GM12878 (cell line): ENCODE measurements at regions not wholly inside any gene's neighbourhood (a gene's known extent, or its start where the extent isn't known, plus 50 kb on each side); places are given as distances from the start of the nearest gene placed in this dataset.

Experiments used
- ATAC-seq: fragments of 200-7000 bp; cut with Tn5 transposase; 3 replicates; pipeline ENCODE4 v1.9.1; 2020; ENCODE audit warnings: mild to moderate bottlenecking, moderate library complexity
- BruUV-seq: library from RNA; stranded (reverse); fragments of 400-500 nt; replicated peaks from 2 replicates; lab custom pipeline; 2021; lab: Mats Ljungman, UMichigan
- CTCF ChIA-PET: fragments of 300-600 bp; sonication (Branson Sonifier 250); formaldehyde crosslinking; extraction: SDS; loops from one replicate; lab custom pipeline; 2021; ENCODE audit warnings: inconsistent platforms; lab: Yijun Ruan, JAX
- POLR2A ChIA-PET: fragments of 350-600 bp; formaldehyde crosslinking; extraction: SDS; loops from one replicate; lab custom pipeline; 2021; ENCODE audit warnings: inconsistent platforms; lab: Charles Lee
- RAD21 ChIA-PET: fragments of 300-600 bp; sonication (Branson Sonifier 250); formaldehyde crosslinking; loops from one replicate; lab custom pipeline; 2023; ENCODE audit warnings: antibody characterized with exemption; ENCODE audit not compliant: unreplicated experiment; lab: Charles Lee
- SMC1A ChIA-PET: fragments of 300-600 bp; sonication (Branson Sonifier 250); formaldehyde crosslinking; loops from one replicate; lab custom pipeline; 2023; ENCODE audit not compliant: unreplicated experiment, uncharacterized antibody; lab: Charles Lee
- DNase-seq: peaks from one replicate; pipeline ENCODE4 v3.0.0-alpha.2; 2011; ENCODE audit warnings: low read depth, low spot score
- FAIRE-seq: peaks from 3 replicates; lab custom pipeline; 2011; peaks lifted over from hg19 to GRCh38; lab: Jason Lieb, UNC
- H2AFZ ChIP-seq: 2 replicates; pipeline ENCODE4 v1.6.0; 2011; ENCODE audit warnings: low read depth, low read length, control low read depth; ENCODE audit not compliant: control insufficient read depth
- H3K27ac ChIP-seq: 2 replicates; pipeline ENCODE4 v1.5.1; 2011; ENCODE audit warnings: control low read depth; ENCODE audit not compliant: control insufficient read depth, insufficient read depth
- H3K27me3 ChIP-seq, 2 experiments: replicated peaks in 1 of 2; 2 replicates each; pipeline versions ENCODE4 v1.6.0 to v1.6.1; 2011; ENCODE audit warnings: low read length in 1 of 2; ENCODE audit not compliant: control insufficient read depth in 2 of 2, insufficient read depth in 2 of 2
- H3K36me3 ChIP-seq, 2 experiments: 2 replicates each; pipeline ENCODE4 v1.5.1; 2011; ENCODE audit warnings: low read length in 1 of 2; ENCODE audit not compliant: control insufficient read depth in 2 of 2, insufficient read depth in 2 of 2
- H3K4me1 ChIP-seq: 2 replicates; pipeline ENCODE4 v1.6.1; 2011; ENCODE audit warnings: mild to moderate bottlenecking, low read length, moderate library complexity, mixed read lengths; ENCODE audit not compliant: control insufficient read depth, insufficient read depth
- H3K4me2 ChIP-seq: 2 replicates; pipeline ENCODE4 v1.6.0; 2011; ENCODE audit warnings: control low read depth; ENCODE audit not compliant: control insufficient read depth, insufficient read depth
- H3K4me3 ChIP-seq: fragments of 200-600 bp; sonication (generic); 2 replicates; pipeline ENCODE4 v1.5.1; 2016
- H3K79me2 ChIP-seq: 2 replicates; pipeline ENCODE4 v1.6.0; 2011; ENCODE audit warnings: low read length; ENCODE audit not compliant: control insufficient read depth, insufficient read depth
- H3K9ac ChIP-seq: 2 replicates; pipeline ENCODE4 v1.8.0; 2011; ENCODE audit warnings: low read length, control low read depth, mixed read lengths; ENCODE audit not compliant: control insufficient read depth, insufficient read depth
- H3K9me3 ChIP-seq: replicated peaks from 3 replicates; pipeline ENCODE4 v1.5.1; 2011; ENCODE audit warnings: mild to moderate bottlenecking, low read length; ENCODE audit not compliant: control insufficient read depth, insufficient read depth
- H4K20me1 ChIP-seq: 2 replicates; pipeline ENCODE4 v1.6.0; 2011; ENCODE audit not compliant: control insufficient read depth, insufficient read depth
- BCL11A ChIP-seq: IDR thresholded peaks from 2 replicates; pipeline ENCODE4 v1.6.1; 2011; ENCODE audit warnings: low read depth, low read length
- BMI1 ChIP-seq: fragments of 450-650 bp; IDR thresholded peaks from 2 replicates; pipeline ENCODE4 v1.6.1; 2016; ENCODE audit warnings: mild to moderate bottlenecking, moderate library complexity, borderline replicate concordance
- CBX5 ChIP-seq: sonication (generic); IDR thresholded peaks from 2 replicates; pipeline ENCODE4 v1.6.1; 2016; ENCODE audit warnings: low read depth, moderate library complexity, mild to moderate bottlenecking, inconsistent platforms
- EED ChIP-seq: sonication (generic); IDR thresholded peaks from 2 replicates; pipeline ENCODE4 v1.6.1; 2016; ENCODE audit warnings: antibody characterized with exemption, low read depth
- NKRF ChIP-seq: fragments of 450-650 bp; conservative IDR thresholded peaks from 2 replicates; pipeline ENCODE4 v1.6.1; 2017; ENCODE audit warnings: mild to moderate bottlenecking, moderate library complexity
- NR2C2 ChIP-seq: IDR thresholded peaks from 2 replicates; pipeline ENCODE4 v1.6.1; 2011; ENCODE audit warnings: borderline replicate concordance, low read depth; ENCODE audit not compliant: control insufficient read depth, insufficient read length
- NR2F1 ChIP-seq: fragments of 450-650 bp; conservative IDR thresholded peaks from 2 replicates; pipeline ENCODE4 v1.6.1; 2017; ENCODE audit warnings: mild to moderate bottlenecking
- TAF1 ChIP-seq: IDR thresholded peaks from 2 replicates; pipeline ENCODE4 v1.6.1; 2011; ENCODE audit warnings: mild to moderate bottlenecking, low read depth, low read length, borderline replicate concordance
- USF2 ChIP-seq: IDR thresholded peaks from 2 replicates; pipeline ENCODE4 v1.6.1; 2011; ENCODE audit warnings: low read depth, low read length, improper control_type of control experiment, borderline replicate concordance
- ZSCAN29 ChIP-seq: fragments of 450-650 bp; IDR thresholded peaks from 2 replicates; pipeline ENCODE4 v1.6.1; 2017; ENCODE audit warnings: mild to moderate bottlenecking, moderate library complexity
- WGBS: methylation state at CpG from one replicate; pipeline ENCODE4 v1.1.6; 2016; ENCODE audit warnings: low lambda C conversion rate; ENCODE audit not compliant: insufficient replicate concordance, insufficient coverage; ENCODE audit errors: missing lambda C conversion rate; 5-methylcytosine and 5-hydroxymethylcytosine counted together
- in situ Hi-C: fragments of 300-500 bp; cut with MboI; formaldehyde crosslinking; loops from 9 replicates; pipeline ENCODE4 v1.14.3; 2018; ENCODE audit warnings: mixed read lengths
- intact Hi-C: fragments of 100-400 bp; cut with micrococcal nuclease; formaldehyde crosslinking; loops from one replicate; pipeline ENCODE4 v1.14.2; 2022; ENCODE audit not compliant: unreplicated experiment
- TF ChIP-seq, protein P1 (sequence below): fragments of 450-650 bp; IDR thresholded peaks from 2 replicates; pipeline ENCODE4 v1.6.1; 2017; ENCODE audit warnings: mild to moderate bottlenecking, moderate library complexity
- TF ChIP-seq, protein P2 (sequence below): fragments of 450-650 bp; formaldehyde crosslinking; IDR thresholded peaks from 2 replicates; pipeline ENCODE4 v1.5.0; 2022; ENCODE audit warnings: mild to moderate bottlenecking, missing genetic modification characterization

DNA sequence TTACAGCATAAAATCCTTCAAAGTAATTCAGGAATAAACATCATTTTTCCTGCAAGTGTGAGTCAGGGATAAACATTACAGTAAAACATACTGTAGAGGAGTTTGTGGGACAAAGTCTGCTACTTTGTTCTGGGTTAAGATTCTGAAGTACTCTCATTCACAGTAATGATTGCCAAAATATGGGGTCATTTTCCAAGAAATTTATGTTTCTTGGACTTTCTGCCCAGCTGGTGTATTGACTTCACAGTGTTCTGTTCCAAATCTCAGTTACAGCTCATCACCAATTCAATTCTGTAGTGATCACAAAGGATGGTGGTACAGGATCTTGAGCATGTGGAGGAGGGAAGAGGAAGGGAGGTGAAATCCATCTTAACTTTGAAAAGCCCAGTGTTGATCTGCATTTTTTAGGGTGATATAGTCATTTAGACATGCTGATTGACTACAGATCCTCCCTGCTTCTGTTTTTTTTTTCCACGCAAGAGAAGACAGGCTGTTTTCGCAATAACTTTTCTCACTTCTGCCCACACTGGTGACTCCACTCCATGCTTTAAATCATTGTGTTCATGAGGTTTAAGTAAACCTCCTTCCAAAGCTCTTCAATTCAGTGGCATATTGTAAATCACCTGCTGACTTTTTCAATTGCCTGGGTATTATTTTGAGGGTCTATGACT, 60.4 kb upstream of the C1orf53 start:
- Histone ChIP-seq H3K4me1 (no peaks in the 10 kb centered on the region), H3K9ac (no peak overlapping the region), H3K4me2 (no peak overlapping the region), H4K20me1 (no peaks in the 10 kb centered on the region), H3K4me3 (no peak overlapping the region), H3K27ac (no peak overlapping the region), H3K9me3 (no peaks in the 10 kb centered on the region), H3K79me2 (no peaks in the 10 kb centered on the region), H3K27me3 (no peaks in the 10 kb centered on the region; a peak in 1 of 4 replicates), H2AFZ (no peak overlapping the region), H3K36me3 (no peaks in the 10 kb centered on the region)
- ATAC-seq (no peak), DNase-seq (no peak), FAIRE-seq (no peak)
- ChIA-PET POLR2A (no interaction called here), RAD21 (no interaction called here), CTCF (interaction anchor here (1.4 kb wide), 1 partner anchor 27 kb away, joined by 4 read pairs; no protein-coding TSS in a partner anchor), SMC1A (no interaction called here)
- 34% methylated on average over 2 of the region's 2 CpGs for WGBS
- in situ Hi-C loops = no loop called here
- no TSS peak for BruUV-seq
- no peak for TF ChIP-seq NKRF
- no peak for TF ChIP-seq ZSCAN29
- TF ChIP-seq, protein P1, sequence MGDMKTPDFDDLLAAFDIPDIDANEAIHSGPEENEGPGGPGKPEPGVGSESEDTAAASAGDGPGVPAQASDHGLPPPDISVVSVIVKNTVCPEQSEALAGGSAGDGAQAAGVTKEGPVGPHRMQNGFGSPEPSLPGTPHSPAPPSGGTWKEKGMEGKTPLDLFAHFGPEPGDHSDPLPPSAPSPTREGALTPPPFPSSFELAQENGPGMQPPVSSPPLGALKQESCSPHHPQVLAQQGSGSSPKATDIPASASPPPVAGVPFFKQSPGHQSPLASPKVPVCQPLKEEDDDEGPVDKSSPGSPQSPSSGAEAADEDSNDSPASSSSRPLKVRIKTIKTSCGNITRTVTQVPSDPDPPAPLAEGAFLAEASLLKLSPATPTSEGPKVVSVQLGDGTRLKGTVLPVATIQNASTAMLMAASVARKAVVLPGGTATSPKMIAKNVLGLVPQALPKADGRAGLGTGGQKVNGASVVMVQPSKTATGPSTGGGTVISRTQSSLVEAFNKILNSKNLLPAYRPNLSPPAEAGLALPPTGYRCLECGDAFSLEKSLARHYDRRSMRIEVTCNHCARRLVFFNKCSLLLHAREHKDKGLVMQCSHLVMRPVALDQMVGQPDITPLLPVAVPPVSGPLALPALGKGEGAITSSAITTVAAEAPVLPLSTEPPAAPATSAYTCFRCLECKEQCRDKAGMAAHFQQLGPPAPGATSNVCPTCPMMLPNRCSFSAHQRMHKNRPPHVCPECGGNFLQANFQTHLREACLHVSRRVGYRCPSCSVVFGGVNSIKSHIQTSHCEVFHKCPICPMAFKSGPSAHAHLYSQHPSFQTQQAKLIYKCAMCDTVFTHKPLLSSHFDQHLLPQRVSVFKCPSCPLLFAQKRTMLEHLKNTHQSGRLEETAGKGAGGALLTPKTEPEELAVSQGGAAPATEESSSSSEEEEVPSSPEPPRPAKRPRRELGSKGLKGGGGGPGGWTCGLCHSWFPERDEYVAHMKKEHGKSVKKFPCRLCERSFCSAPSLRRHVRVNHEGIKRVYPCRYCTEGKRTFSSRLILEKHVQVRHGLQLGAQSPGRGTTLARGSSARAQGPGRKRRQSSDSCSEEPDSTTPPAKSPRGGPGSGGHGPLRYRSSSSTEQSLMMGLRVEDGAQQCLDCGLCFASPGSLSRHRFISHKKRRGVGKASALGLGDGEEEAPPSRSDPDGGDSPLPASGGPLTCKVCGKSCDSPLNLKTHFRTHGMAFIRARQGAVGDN = no peak
- TF ChIP-seq BCL11A = no peak
- no peak for TF ChIP-seq NR2C2
- no peak for TF ChIP-seq CBX5
- TF ChIP-seq, protein P2, sequence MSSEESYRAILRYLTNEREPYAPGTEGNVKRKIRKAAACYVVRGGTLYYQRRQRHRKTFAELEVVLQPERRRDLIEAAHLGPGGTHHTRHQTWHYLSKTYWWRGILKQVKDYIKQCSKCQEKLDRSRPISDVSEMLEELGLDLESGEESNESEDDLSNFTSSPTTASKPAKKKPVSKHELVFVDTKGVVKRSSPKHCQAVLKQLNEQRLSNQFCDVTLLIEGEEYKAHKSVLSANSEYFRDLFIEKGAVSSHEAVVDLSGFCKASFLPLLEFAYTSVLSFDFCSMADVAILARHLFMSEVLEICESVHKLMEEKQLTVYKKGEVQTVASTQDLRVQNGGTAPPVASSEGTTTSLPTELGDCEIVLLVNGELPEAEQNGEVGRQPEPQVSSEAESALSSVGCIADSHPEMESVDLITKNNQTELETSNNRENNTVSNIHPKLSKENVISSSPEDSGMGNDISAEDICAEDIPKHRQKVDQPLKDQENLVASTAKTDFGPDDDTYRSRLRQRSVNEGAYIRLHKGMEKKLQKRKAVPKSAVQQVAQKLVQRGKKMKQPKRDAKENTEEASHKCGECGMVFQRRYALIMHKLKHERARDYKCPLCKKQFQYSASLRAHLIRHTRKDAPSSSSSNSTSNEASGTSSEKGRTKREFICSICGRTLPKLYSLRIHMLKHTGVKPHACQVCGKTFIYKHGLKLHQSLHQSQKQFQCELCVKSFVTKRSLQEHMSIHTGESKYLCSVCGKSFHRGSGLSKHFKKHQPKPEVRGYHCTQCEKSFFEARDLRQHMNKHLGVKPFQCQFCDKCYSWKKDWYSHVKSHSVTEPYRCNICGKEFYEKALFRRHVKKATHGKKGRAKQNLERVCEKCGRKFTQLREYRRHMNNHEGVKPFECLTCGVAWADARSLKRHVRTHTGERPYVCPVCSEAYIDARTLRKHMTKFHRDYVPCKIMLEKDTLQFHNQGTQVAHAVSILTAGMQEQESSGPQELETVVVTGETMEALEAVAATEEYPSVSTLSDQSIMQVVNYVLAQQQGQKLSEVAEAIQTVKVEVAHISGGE (CRISPR knock-in tag) = no peak
- no peak for TF ChIP-seq NR2F1
- no peak for TF ChIP-seq BMI1
- no peak for TF ChIP-seq USF2
- no peak for TF ChIP-seq EED
- no peak for TF ChIP-seq TAF1
- intact Hi-C loops = no loop called here
